ENCODE measurements at regions not wholly inside any gene's neighbourhood (a gene's known extent, or its start where the extent isn't known, plus 50 kb on each side); places are given as distances from the start of the nearest gene placed in this dataset.

DNA sequence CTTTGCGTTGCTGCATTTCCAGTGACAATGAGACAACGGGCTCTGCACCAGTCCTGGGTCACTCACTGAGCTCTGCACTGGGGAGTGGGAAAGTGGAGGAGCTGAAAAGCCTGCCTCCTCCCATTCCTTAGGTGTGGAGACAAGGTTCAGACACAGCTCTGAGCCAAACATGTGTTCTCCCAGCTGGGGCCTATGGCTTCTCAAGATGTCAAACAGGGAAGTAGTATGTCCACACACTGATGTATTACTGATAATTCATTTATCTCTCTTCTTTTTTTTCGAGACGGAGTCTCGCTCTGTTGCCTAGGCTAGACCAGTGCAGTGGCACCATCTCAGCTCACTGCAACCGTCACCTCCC, 90.2 kb upstream of the SLC4A7 start:
- ATAC-seq (ENCODE audit: low FRiP score) (no peak), DNase-seq (no peak)
- peaks cover 0 to 7% of the 10 kb centered on the region in 2 donors for H3K4me1 ChIP-seq (ENCODE audit: control insufficient read depth in 1 of 2, insufficient read depth in 2 of 2, low read length in 2 of 2)
- H3K4me3 ChIP-seq (ENCODE audit: low read length in 2 of 2), result no peak overlapping the region
- H3K36me3 ChIP-seq (ENCODE audit: control insufficient read depth in 1 of 2, insufficient read depth in 2 of 2, low read length in 1 of 2), result no peaks in the 10 kb centered on the region
- no peaks in the 10 kb centered on the region for H3K9me3 ChIP-seq (ENCODE audit: control insufficient read depth, low read length)
- H3K27ac ChIP-seq (ENCODE audit: low read depth in 1 of 2, low read length in 2 of 2), result no peak overlapping the region
- 96 to 98% methylated on average over 6 of the region's 6 CpGs for WGBS, 2 donors
- no peaks in the 10 kb centered on the region for H3K27me3 ChIP-seq (ENCODE audit: control insufficient read depth in 1 of 2, insufficient read depth in 2 of 2, low read length in 1 of 2)
- intact Hi-C loops (cut with DNase I), result loop anchor here in 1 of 2 donors (10.0 kb wide), 1 partner anchor 60 kb away; no protein-coding TSS in a partner anchor

GRCh38 chr3:27573780-27574437, 89.7 kb upstream of the SLC4A7 start:
- H3K27me3 ChIP-seq (ENCODE audit: control insufficient read depth in 1 of 2, insufficient read depth in 2 of 2, low read length in 1 of 2), result no peaks in the 10 kb centered on the region
- peaks cover 0 to 7% of the 10 kb centered on the region in 2 donors for H3K4me1 ChIP-seq (ENCODE audit: control insufficient read depth in 1 of 2, insufficient read depth in 2 of 2, low read length in 2 of 2)
- WGBS, 2 donors, result 73 to 86% methylated on average over 5 of the region's 5 CpGs
- intact Hi-C loops (cut with DNase I), result loop anchor here in 1 of 2 donors (10.0 kb wide), 1 partner anchor 61 kb away; no protein-coding TSS in a partner anchor
- no peaks in the 10 kb centered on the region for H3K9me3 ChIP-seq (ENCODE audit: control insufficient read depth, low read length)
- no peak overlapping the region for H3K4me3 ChIP-seq (ENCODE audit: low read length in 2 of 2)
- no peaks in the 10 kb centered on the region for H3K36me3 ChIP-seq (ENCODE audit: control insufficient read depth in 1 of 2, insufficient read depth in 2 of 2, low read length in 1 of 2)
- no peak overlapping the region for H3K27ac ChIP-seq (ENCODE audit: low read depth in 1 of 2, low read length in 2 of 2)
- ATAC-seq (ENCODE audit: low FRiP score) (no peak), DNase-seq (no peak)

- intact Hi-C loops (cut with DNase I), result loop anchor here in 1 of 2 donors (10.0 kb wide), 1 partner anchor 62 kb away; no protein-coding TSS in a partner anchor
- peaks cover 0 to 5% of the 10 kb centered on the region in 2 donors for H3K4me1 ChIP-seq (ENCODE audit: control insufficient read depth in 1 of 2, insufficient read depth in 2 of 2, low read length in 2 of 2)
- no peaks in the 10 kb centered on the region for H3K36me3 ChIP-seq (ENCODE audit: control insufficient read depth in 1 of 2, insufficient read depth in 2 of 2, low read length in 1 of 2)
- ATAC-seq (ENCODE audit: low FRiP score) (no peak), DNase-seq (no peak)
- H3K27me3 ChIP-seq (ENCODE audit: control insufficient read depth in 1 of 2, insufficient read depth in 2 of 2, low read length in 1 of 2), result no peaks in the 10 kb centered on the region
- 96 to 98% methylated on average over 3 of the region's 3 CpGs for WGBS, 2 donors
- H3K27ac ChIP-seq (ENCODE audit: low read depth in 1 of 2, low read length in 2 of 2), result no peak overlapping the region
- no peak overlapping the region for H3K4me3 ChIP-seq (ENCODE audit: low read length in 2 of 2)
- H3K9me3 ChIP-seq (ENCODE audit: control insufficient read depth, low read length), result no peaks in the 10 kb centered on the region
Measured at GRCh38 chr3:27573138-27573537, 89.0 kb upstream of the SLC4A7 start.

- peaks cover 0 to 5% of the 10 kb centered on the region in 2 donors for H3K4me1 ChIP-seq (ENCODE audit: control insufficient read depth in 1 of 2, insufficient read depth in 2 of 2, low read length in 2 of 2)
- H3K27ac ChIP-seq (ENCODE audit: low read depth in 1 of 2, low read length in 2 of 2), result peak overlapping the region in 1 of 2 donors; percentile 87
- no peak overlapping the region for H3K4me3 ChIP-seq (ENCODE audit: low read length in 2 of 2)
- ATAC-seq (ENCODE audit: low FRiP score), result no peak
- intact Hi-C loops (cut with DNase I), result loop anchor here in 1 of 2 donors (10.0 kb wide), 1 partner anchor 63 kb away; no protein-coding TSS in a partner anchor
- no peaks in the 10 kb centered on the region for H3K36me3 ChIP-seq (ENCODE audit: control insufficient read depth in 1 of 2, insufficient read depth in 2 of 2, low read length in 1 of 2)
- H3K27me3 ChIP-seq (ENCODE audit: control insufficient read depth in 1 of 2, insufficient read depth in 2 of 2, low read length in 1 of 2), result no peaks in the 10 kb centered on the region
- DNase-seq, result no peak
- H3K9me3 ChIP-seq (ENCODE audit: control insufficient read depth, low read length), result no peaks in the 10 kb centered on the region
- WGBS, 2 donors, result 30 to 36% methylated on average over 2 of the region's 2 CpGs
Measured at GRCh38 chr3:27571345-27571744, 87.2 kb upstream of the SLC4A7 start.

GRCh38 chr3:27570421-27571106, 86.4 kb upstream of the SLC4A7 start:
- Histone ChIP-seq H3K36me3 (ENCODE audit: control insufficient read depth in 1 of 2, insufficient read depth in 2 of 2, low read length in 1 of 2) (no peaks in the 10 kb centered on the region), H3K4me1 (ENCODE audit: control insufficient read depth in 1 of 2, insufficient read depth in 2 of 2, low read length in 2 of 2) (peaks cover 0 to 5% of the 10 kb centered on the region in 2 donors), H3K4me3 (ENCODE audit: low read length in 2 of 2) (no peak overlapping the region), H3K27me3 (ENCODE audit: control insufficient read depth in 1 of 2, insufficient read depth in 2 of 2, low read length in 1 of 2) (no peaks in the 10 kb centered on the region), H3K27ac (ENCODE audit: low read depth in 1 of 2, low read length in 2 of 2) (peak overlapping the region; percentile 86 to 87), H3K9me3 (ENCODE audit: control insufficient read depth, low read length) (no peaks in the 10 kb centered on the region)
- intact Hi-C loops (cut with DNase I), result loop anchor here in 1 of 2 donors (10.0 kb wide), 1 partner anchor 64 kb away; no protein-coding TSS in a partner anchor
- WGBS, 2 donors, result 24 to 26% methylated on average over 4 of the region's 4 CpGs
- peak; percentile 80 for ATAC-seq (ENCODE audit: low FRiP score)
- peak; percentile 66 to 83 for DNase-seq

GRCh38 chr3:27568393-27568792, 84.2 kb upstream of the SLC4A7 start:
- H3K36me3 ChIP-seq (ENCODE audit: control insufficient read depth in 1 of 2, insufficient read depth in 2 of 2, low read length in 1 of 2), result no peaks in the 10 kb centered on the region
- peak overlapping the region; percentile 30 to 77 for H3K27ac ChIP-seq (ENCODE audit: low read depth in 1 of 2, low read length in 2 of 2)
- WGBS, 2 donors, result 1 to 3% methylated on average over 5 of the region's 5 CpGs
- ATAC-seq (ENCODE audit: low FRiP score) (peak; percentile 53), DNase-seq (peak; percentile 83 to 85)
- H3K4me3 ChIP-seq (ENCODE audit: low read length in 2 of 2), result no peak overlapping the region
- no peaks in the 10 kb centered on the region for H3K9me3 ChIP-seq (ENCODE audit: control insufficient read depth, low read length)
- intact Hi-C loops (cut with DNase I), result no loop called here
- no peaks in the 10 kb centered on the region for H3K27me3 ChIP-seq (ENCODE audit: control insufficient read depth in 1 of 2, insufficient read depth in 2 of 2, low read length in 1 of 2)
- H3K4me1 ChIP-seq (ENCODE audit: control insufficient read depth in 1 of 2, insufficient read depth in 2 of 2, low read length in 2 of 2), result peaks cover 0 to 5% of the 10 kb centered on the region in 2 donors

- Histone ChIP-seq H3K27ac (ENCODE audit: low read depth in 1 of 2, low read length in 2 of 2) (no peak overlapping the region), H3K4me1 (ENCODE audit: control insufficient read depth in 1 of 2, insufficient read depth in 2 of 2, low read length in 2 of 2) (peaks cover 0 to 5% of the 10 kb centered on the region in 2 donors), H3K27me3 (ENCODE audit: control insufficient read depth in 1 of 2, insufficient read depth in 2 of 2, low read length in 1 of 2) (no peaks in the 10 kb centered on the region), H3K4me3 (ENCODE audit: low read length in 2 of 2) (no peak overlapping the region), H3K36me3 (ENCODE audit: control insufficient read depth in 1 of 2, insufficient read depth in 2 of 2, low read length in 1 of 2) (no peaks in the 10 kb centered on the region), H3K9me3 (ENCODE audit: control insufficient read depth, low read length) (no peaks in the 10 kb centered on the region)
- 96 to 100% methylated on average over 1 of the region's 1 CpG for WGBS, 2 donors
- intact Hi-C loops (cut with DNase I), result no loop called here
- DNase-seq (no peak), ATAC-seq (ENCODE audit: low FRiP score) (no peak)
Measured at GRCh38 chr3:27567251-27567650, 83.1 kb upstream of the SLC4A7 start.

- intact Hi-C loops (cut with DNase I), result no loop called here
- ATAC-seq (ENCODE audit: low FRiP score), result no peak
- no peak overlapping the region for H3K27ac ChIP-seq (ENCODE audit: low read depth in 1 of 2, low read length in 2 of 2)
Measured at GRCh38 chr3:27565201-27565852, 81.1 kb upstream of the SLC4A7 start.

More at GRCh38 chr3:27565201-27565852, 81.1 kb upstream of the SLC4A7 start:
- WGBS, 2 donors, result 84 to 89% methylated on average over 5 of the region's 5 CpGs
- H3K36me3 ChIP-seq (ENCODE audit: control insufficient read depth in 1 of 2, insufficient read depth in 2 of 2, low read length in 1 of 2), result no peaks in the 10 kb centered on the region
- no peaks in the 10 kb centered on the region for H3K9me3 ChIP-seq (ENCODE audit: control insufficient read depth, low read length)
- H3K4me3 ChIP-seq (ENCODE audit: low read length in 2 of 2), result no peak overlapping the region
- no peaks in the 10 kb centered on the region for H3K27me3 ChIP-seq (ENCODE audit: control insufficient read depth in 1 of 2, insufficient read depth in 2 of 2, low read length in 1 of 2)
- no peak for DNase-seq
- no peaks in the 10 kb centered on the region for H3K4me1 ChIP-seq (ENCODE audit: control insufficient read depth in 1 of 2, insufficient read depth in 2 of 2, low read length in 2 of 2)
